ENCODE measurements at regions not wholly inside any gene's neighbourhood (a gene's known extent, or its start where the extent isn't known, plus 50 kb on each side); places are given as distances from the start of the nearest gene placed in this dataset.

DNA sequence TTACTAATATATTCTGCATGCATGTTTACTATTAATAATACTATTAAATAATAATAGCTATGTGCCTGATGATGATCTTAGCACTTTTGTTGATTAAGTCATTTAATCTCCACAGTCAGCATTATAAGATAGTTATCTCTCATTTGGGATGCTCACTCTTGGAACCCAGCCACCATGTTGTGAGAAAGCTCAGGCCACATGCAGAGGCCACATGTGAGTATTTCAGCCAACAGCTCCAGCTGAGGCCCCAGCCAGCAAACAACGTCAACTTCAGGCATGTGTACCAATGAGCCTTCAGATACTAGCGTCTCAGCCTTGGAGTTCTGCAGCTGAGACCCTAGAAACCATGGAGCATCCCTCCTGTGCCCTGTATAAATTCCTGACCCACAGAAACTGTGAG, 798.1 kb upstream of the LRRC4C start:
- no peaks in the 10 kb centered on the region for H3K27me3 ChIP-seq (ENCODE audit: control insufficient read depth in 2 of 2, insufficient read depth in 1 of 2, low read length in 1 of 2)
- no peaks in the 10 kb centered on the region for H3K4me1 ChIP-seq (ENCODE audit: control insufficient read depth in 2 of 2, insufficient read depth in 2 of 2, low read length in 2 of 2)
- no peak overlapping the region for H3K4me3 ChIP-seq (ENCODE audit: low read length in 2 of 2)
- H3K9me3 ChIP-seq (ENCODE audit: control insufficient read depth in 2 of 2, insufficient read depth in 1 of 2, low read length in 1 of 2) = peaks cover 0 to 4% of the 10 kb centered on the region in 2 donors
- H3K36me3 ChIP-seq (ENCODE audit: control insufficient read depth in 2 of 2, insufficient read depth in 2 of 2, low read length in 1 of 2) = no peaks in the 10 kb centered on the region
- WGBS = 46% methylated on average over 2 of the region's 2 CpGs
- no peak for DNase-seq (ENCODE audit: low read depth in 6 of 9, low spot score in 9 of 9)
- H3K27ac ChIP-seq (ENCODE audit: low read depth in 1 of 2, low read length in 1 of 2) = no peak overlapping the region

DNA sequence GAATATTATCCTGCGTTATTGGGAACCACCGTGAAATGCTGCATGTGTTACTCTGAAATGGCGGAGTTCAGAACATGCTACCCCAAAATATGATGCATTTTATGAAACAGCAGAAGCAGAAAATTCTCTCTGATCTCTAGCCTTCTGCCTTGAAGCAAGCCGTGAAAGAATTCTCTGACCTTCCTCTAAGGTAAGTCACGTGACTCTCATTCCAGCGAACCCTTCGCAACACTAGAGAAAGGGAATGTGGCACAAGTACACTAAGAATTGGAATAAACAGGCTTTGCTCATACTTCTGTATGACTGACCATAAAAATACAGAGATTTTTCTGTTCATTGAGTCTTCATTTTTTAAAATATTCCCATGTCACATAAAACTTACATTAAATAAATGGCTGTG, 805.6 kb upstream of the LRRC4C start:
- DNase-seq (ENCODE audit: low read depth in 6 of 9, low spot score in 9 of 9) = no peak
- H3K4me3 ChIP-seq (ENCODE audit: low read length in 2 of 2) = no peak overlapping the region
- H3K27me3 ChIP-seq (ENCODE audit: control insufficient read depth in 2 of 2, insufficient read depth in 1 of 2, low read length in 1 of 2) = no peaks in the 10 kb centered on the region
- no peak overlapping the region for H3K27ac ChIP-seq (ENCODE audit: low read depth in 1 of 2, low read length in 1 of 2)
- no peaks in the 10 kb centered on the region for H3K9me3 ChIP-seq (ENCODE audit: control insufficient read depth in 2 of 2, insufficient read depth in 1 of 2, low read length in 1 of 2)
- 96% methylated on average over 7 of the region's 7 CpGs for WGBS
- no peaks in the 10 kb centered on the region for H3K36me3 ChIP-seq (ENCODE audit: control insufficient read depth in 2 of 2, insufficient read depth in 2 of 2, low read length in 1 of 2)
- H3K4me1 ChIP-seq (ENCODE audit: control insufficient read depth in 2 of 2, insufficient read depth in 2 of 2, low read length in 2 of 2) = no peaks in the 10 kb centered on the region

DNA sequence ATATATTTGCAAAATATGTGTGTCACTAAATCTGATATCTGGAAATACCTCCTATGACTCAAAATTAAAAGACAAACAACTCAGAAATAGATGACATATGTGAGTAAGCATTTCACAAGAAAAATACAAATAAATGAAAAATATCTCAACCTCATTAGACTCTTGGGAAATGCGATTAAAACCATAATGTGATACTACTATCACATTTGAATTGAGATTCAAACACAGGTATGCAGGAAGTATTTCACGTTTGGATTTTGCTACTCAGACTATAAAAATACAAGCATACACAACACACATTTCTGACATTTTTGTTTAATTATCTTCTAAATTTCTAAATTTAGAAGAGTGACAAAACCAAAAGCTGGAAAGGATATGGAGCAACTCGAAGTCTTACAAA, 811.9 kb upstream of the LRRC4C start:
- Histone ChIP-seq H3K27ac (ENCODE audit: low read depth in 1 of 2, low read length in 1 of 2) (no peak overlapping the region), H3K36me3 (ENCODE audit: control insufficient read depth in 2 of 2, insufficient read depth in 2 of 2, low read length in 1 of 2) (no peaks in the 10 kb centered on the region), H3K4me1 (ENCODE audit: control insufficient read depth in 2 of 2, insufficient read depth in 2 of 2, low read length in 2 of 2) (no peaks in the 10 kb centered on the region), H3K4me3 (ENCODE audit: low read length in 2 of 2) (no peak overlapping the region), H3K27me3 (ENCODE audit: control insufficient read depth in 2 of 2, insufficient read depth in 1 of 2, low read length in 1 of 2) (no peaks in the 10 kb centered on the region), H3K9me3 (ENCODE audit: control insufficient read depth in 2 of 2, insufficient read depth in 1 of 2, low read length in 1 of 2) (peaks cover 1 to 6% of the 10 kb centered on the region in 2 donors)
- no peak for DNase-seq (ENCODE audit: low read depth in 6 of 9, low spot score in 9 of 9)
- WGBS = 88% methylated on average over 3 of the region's 3 CpGs

DNA sequence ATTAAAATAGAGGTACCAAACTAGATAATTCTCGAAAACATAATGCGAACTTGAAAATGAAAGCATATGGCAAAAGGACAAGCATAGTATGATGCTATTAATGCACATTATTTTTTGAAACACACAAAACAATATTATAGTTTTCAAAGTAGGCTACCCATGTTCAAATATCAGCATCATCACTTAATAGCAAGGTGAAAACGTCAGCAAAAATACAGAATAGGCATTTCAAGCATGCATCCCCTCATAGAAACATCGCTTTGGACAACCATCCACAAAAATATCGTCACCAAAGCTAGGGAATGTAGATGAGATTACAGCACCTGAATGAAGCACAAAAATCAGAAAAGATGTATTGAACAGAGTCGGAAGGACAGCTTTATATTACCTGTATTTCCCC, 814.5 kb upstream of the LRRC4C start:
- Histone ChIP-seq H3K4me1 (ENCODE audit: control insufficient read depth in 2 of 2, insufficient read depth in 2 of 2, low read length in 2 of 2) (no peaks in the 10 kb centered on the region), H3K27me3 (ENCODE audit: control insufficient read depth in 2 of 2, insufficient read depth in 1 of 2, low read length in 1 of 2) (no peaks in the 10 kb centered on the region), H3K4me3 (ENCODE audit: low read length in 2 of 2) (no peak overlapping the region), H3K9me3 (ENCODE audit: control insufficient read depth in 2 of 2, insufficient read depth in 1 of 2, low read length in 1 of 2) (peaks cover 1 to 6% of the 10 kb centered on the region in 2 donors), H3K36me3 (ENCODE audit: control insufficient read depth in 2 of 2, insufficient read depth in 2 of 2, low read length in 1 of 2) (no peaks in the 10 kb centered on the region), H3K27ac (ENCODE audit: low read depth in 1 of 2, low read length in 1 of 2) (no peak overlapping the region)
- 96% methylated on average over 6 of the region's 6 CpGs for WGBS
- DNase-seq (ENCODE audit: low read depth in 6 of 9, low spot score in 9 of 9) = no peak

DNA sequence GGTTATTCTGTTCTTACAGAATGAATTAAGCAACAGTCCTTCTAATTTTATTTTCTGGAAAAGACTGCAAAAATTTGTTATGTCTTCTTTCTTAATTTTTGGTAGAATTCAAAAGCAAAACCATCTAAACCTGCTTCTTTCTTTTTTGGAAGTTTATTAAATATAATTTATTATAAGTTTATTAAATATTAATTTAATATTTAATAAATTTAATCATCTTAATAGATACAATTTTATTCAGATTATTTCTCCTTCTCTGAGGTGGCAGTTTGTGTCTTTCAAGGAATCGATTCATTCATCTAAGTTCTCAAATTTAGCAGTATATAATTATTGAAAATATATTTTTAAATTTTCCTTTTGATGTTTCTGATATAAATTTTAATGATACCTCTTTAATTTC, 837.5 kb upstream of the LRRC4C start:
- 93% methylated on average over 1 of the region's 1 CpG for WGBS
- Histone ChIP-seq H3K9me3 (ENCODE audit: control insufficient read depth in 2 of 2, insufficient read depth in 1 of 2, low read length in 1 of 2) (no peaks in the 10 kb centered on the region), H3K4me3 (ENCODE audit: low read length in 2 of 2) (no peak overlapping the region), H3K4me1 (ENCODE audit: control insufficient read depth in 2 of 2, insufficient read depth in 2 of 2, low read length in 2 of 2) (no peaks in the 10 kb centered on the region), H3K27me3 (ENCODE audit: control insufficient read depth in 2 of 2, insufficient read depth in 1 of 2, low read length in 1 of 2) (no peaks in the 10 kb centered on the region), H3K27ac (ENCODE audit: low read depth in 1 of 2, low read length in 1 of 2) (no peak overlapping the region), H3K36me3 (ENCODE audit: control insufficient read depth in 2 of 2, insufficient read depth in 2 of 2, low read length in 1 of 2) (no peaks in the 10 kb centered on the region)
- no peak for DNase-seq (ENCODE audit: low read depth in 6 of 9, low spot score in 9 of 9)

DNA sequence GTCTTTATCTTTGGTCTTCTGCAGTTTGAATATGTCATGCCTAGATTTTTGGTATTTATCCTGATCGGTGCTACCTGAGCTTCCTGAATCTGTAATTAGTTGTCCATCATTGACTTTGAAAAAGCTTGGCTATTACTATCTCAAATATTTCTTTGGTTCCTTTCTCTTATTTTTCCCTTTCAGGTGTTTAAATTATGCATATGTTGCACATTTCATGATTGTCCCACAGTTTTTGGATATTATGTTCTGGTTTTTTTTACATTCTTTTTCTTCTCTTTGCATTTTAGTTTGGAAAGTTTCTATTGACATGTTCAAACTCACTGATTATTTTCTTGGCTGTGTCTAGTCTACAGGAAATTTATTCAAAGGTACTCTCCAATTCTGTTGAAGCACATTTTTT, 840.3 kb upstream of the LRRC4C start:
- Histone ChIP-seq H3K4me3 (ENCODE audit: low read length in 2 of 2) (no peak overlapping the region), H3K27ac (ENCODE audit: low read depth in 1 of 2, low read length in 1 of 2) (no peak overlapping the region), H3K9me3 (ENCODE audit: control insufficient read depth in 2 of 2, insufficient read depth in 1 of 2, low read length in 1 of 2) (no peaks in the 10 kb centered on the region), H3K36me3 (ENCODE audit: control insufficient read depth in 2 of 2, insufficient read depth in 2 of 2, low read length in 1 of 2) (no peaks in the 10 kb centered on the region), H3K27me3 (ENCODE audit: control insufficient read depth in 2 of 2, insufficient read depth in 1 of 2, low read length in 1 of 2) (no peaks in the 10 kb centered on the region), H3K4me1 (ENCODE audit: control insufficient read depth in 2 of 2, insufficient read depth in 2 of 2, low read length in 2 of 2) (no peaks in the 10 kb centered on the region)
- WGBS = 87% methylated on average over 1 of the region's 1 CpG
- no peak for DNase-seq (ENCODE audit: low read depth in 6 of 9, low spot score in 9 of 9)

DNA sequence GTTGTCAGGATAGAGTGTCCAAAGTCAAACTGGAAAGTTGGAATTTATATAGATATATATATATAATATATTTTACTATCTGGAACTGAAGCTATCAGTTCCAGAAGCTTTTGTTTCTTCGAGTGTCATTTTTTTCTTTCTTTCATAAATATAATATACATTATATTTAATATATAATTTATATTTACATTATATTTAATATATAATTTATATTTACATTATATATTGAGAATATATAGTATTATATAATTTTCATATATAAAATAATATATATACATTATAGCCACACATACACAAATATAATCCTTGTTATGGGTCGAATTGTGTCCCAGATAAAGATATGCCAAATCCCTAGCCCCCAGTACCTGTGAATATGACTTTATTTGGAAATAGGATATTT, 842.3 kb upstream of the LRRC4C start:
- H3K4me1 ChIP-seq (ENCODE audit: control insufficient read depth in 2 of 2, insufficient read depth in 2 of 2, low read length in 2 of 2) = no peaks in the 10 kb centered on the region
- no peak overlapping the region for H3K4me3 ChIP-seq (ENCODE audit: low read length in 2 of 2)
- no peak for DNase-seq (ENCODE audit: low read depth in 6 of 9, low spot score in 9 of 9)
- WGBS = 89% methylated on average over 2 of the region's 2 CpGs
- no peaks in the 10 kb centered on the region for H3K36me3 ChIP-seq (ENCODE audit: control insufficient read depth in 2 of 2, insufficient read depth in 2 of 2, low read length in 1 of 2)
- no peak overlapping the region for H3K27ac ChIP-seq (ENCODE audit: low read depth in 1 of 2, low read length in 1 of 2)
- H3K9me3 ChIP-seq (ENCODE audit: control insufficient read depth in 2 of 2, insufficient read depth in 1 of 2, low read length in 1 of 2) = no peaks in the 10 kb centered on the region
- H3K27me3 ChIP-seq (ENCODE audit: control insufficient read depth in 2 of 2, insufficient read depth in 1 of 2, low read length in 1 of 2) = no peaks in the 10 kb centered on the region

DNA sequence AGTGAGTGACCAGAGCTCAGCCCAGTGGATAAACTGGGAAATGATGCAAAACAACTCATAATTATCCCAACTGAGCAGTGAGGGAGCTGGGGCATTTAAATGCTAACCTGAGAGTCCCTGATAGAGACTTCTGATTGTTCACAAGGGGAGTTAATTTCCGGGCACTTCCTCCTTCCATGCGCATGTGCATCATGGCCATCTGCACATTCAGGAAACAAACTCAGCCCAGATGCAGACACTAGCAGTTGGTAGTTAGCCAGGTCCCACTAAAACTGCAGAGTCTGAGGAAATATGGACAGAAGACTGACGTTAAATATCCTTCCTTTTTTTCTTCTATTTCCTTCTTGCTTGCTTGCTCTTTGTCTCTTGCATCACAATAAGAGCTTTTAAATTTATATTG, 852.1 kb upstream of the LRRC4C start:
- no peak for DNase-seq (ENCODE audit: low read depth in 6 of 9, low spot score in 9 of 9)
- no peak overlapping the region for H3K4me3 ChIP-seq (ENCODE audit: low read length in 2 of 2)
- no peaks in the 10 kb centered on the region for H3K36me3 ChIP-seq (ENCODE audit: control insufficient read depth in 2 of 2, insufficient read depth in 2 of 2, low read length in 1 of 2)
- no peak overlapping the region for H3K27ac ChIP-seq (ENCODE audit: low read depth in 1 of 2, low read length in 1 of 2)
- H3K9me3 ChIP-seq (ENCODE audit: control insufficient read depth in 2 of 2, insufficient read depth in 1 of 2, low read length in 1 of 2) = no peaks in the 10 kb centered on the region
- H3K27me3 ChIP-seq (ENCODE audit: control insufficient read depth in 2 of 2, insufficient read depth in 1 of 2, low read length in 1 of 2) = no peaks in the 10 kb centered on the region
- H3K4me1 ChIP-seq (ENCODE audit: control insufficient read depth in 2 of 2, insufficient read depth in 2 of 2, low read length in 2 of 2) = no peaks in the 10 kb centered on the region
- WGBS = 14% methylated on average over 3 of the region's 3 CpGs

DNA sequence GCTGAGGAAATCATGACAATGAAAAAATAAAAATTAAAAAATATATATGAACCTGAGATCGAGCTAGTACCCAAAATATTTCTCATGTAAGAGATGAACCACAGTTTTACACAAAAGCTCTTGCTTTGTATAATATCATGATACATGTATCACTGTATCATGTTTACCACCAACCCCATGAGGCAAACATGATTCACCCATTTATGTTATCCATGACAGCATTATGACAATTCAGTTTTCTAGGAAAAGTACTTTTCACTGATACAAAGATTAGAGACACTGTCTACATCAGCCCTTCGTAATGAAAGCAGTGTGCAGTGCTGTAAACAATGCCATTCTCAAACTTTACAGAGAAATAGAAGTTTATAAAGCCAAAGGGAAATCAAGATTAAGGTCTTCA, 852.5 kb upstream of the LRRC4C start:
- Histone ChIP-seq H3K4me1 (ENCODE audit: control insufficient read depth in 2 of 2, insufficient read depth in 2 of 2, low read length in 2 of 2) (no peaks in the 10 kb centered on the region), H3K36me3 (ENCODE audit: control insufficient read depth in 2 of 2, insufficient read depth in 2 of 2, low read length in 1 of 2) (no peaks in the 10 kb centered on the region), H3K4me3 (ENCODE audit: low read length in 2 of 2) (no peak overlapping the region), H3K27ac (ENCODE audit: low read depth in 1 of 2, low read length in 1 of 2) (no peak overlapping the region), H3K9me3 (ENCODE audit: control insufficient read depth in 2 of 2, insufficient read depth in 1 of 2, low read length in 1 of 2) (no peaks in the 10 kb centered on the region), H3K27me3 (ENCODE audit: control insufficient read depth in 2 of 2, insufficient read depth in 1 of 2, low read length in 1 of 2) (no peaks in the 10 kb centered on the region)
- no peak for DNase-seq (ENCODE audit: low read depth in 6 of 9, low spot score in 9 of 9)
- WGBS = 62% methylated on average over 2 of the region's 2 CpGs

DNA sequence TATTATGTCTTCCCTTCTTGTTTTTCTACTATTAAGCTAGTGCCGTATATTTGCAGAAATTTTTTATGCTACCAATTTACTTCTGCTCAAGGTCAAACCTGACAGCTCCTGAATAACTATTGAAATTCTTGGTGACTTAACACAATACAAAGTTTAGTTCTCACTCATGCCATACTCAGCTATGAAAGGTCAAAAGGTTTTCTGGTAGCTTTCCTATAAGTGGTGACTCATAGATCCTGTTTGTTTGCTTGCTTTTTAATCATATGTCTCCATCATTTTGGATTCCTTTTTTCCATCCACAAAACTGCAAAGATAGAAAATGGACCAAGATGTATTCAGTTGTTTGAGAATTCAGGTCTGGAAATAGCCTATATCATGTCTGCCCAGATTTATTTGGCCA, 855.8 kb upstream of the LRRC4C start:
- no peaks in the 10 kb centered on the region for H3K4me1 ChIP-seq (ENCODE audit: control insufficient read depth in 2 of 2, insufficient read depth in 2 of 2, low read length in 2 of 2)
- WGBS = 96% methylated on average over 1 of the region's 1 CpG
- H3K9me3 ChIP-seq (ENCODE audit: control insufficient read depth in 2 of 2, insufficient read depth in 1 of 2, low read length in 1 of 2) = no peaks in the 10 kb centered on the region
- DNase-seq (ENCODE audit: low read depth in 6 of 9, low spot score in 9 of 9) = no peak
- no peak overlapping the region for H3K4me3 ChIP-seq (ENCODE audit: low read length in 2 of 2)
- no peaks in the 10 kb centered on the region for H3K27me3 ChIP-seq (ENCODE audit: control insufficient read depth in 2 of 2, insufficient read depth in 1 of 2, low read length in 1 of 2)
- H3K27ac ChIP-seq (ENCODE audit: low read depth in 1 of 2, low read length in 1 of 2) = no peak overlapping the region
- H3K36me3 ChIP-seq (ENCODE audit: control insufficient read depth in 2 of 2, insufficient read depth in 2 of 2, low read length in 1 of 2) = no peaks in the 10 kb centered on the region
